ENCODE measurements at regions not wholly inside any gene's neighbourhood (a gene's known extent, or its start where the extent isn't known, plus 50 kb on each side); places are given as distances from the start of the nearest gene placed in this dataset.
"Not testable (repeated sequence)": the region's sequence is repeated elsewhere in the genome, so short reads cannot be mapped to it uniquely, and the experiment has no call there.

DNA sequence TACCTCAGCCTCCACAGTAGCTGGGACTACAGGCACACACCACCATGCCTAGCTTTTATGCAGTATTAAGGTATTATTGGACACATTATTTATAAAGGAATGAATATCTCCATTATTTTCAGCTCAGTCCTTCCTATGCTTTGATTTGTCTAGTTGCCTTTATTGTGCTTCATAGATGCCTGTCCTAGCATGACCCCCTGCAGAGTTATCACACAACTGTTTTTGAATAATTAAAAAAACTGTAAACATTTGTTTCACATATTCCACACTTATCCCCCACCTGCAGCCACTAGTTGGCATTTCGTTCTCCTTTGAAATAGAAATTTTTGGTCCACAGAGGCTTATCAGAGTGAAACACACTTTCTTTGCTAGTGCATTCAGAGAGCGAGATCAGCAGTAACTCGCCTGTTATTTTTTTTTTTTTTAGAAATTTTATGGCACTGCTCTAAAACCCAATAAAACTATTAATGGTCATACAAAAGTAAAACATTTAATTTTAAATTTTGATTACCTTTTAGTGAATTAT, 151.8 kb upstream of the RASA1 start:
- DNase-seq: no peak

DNA sequence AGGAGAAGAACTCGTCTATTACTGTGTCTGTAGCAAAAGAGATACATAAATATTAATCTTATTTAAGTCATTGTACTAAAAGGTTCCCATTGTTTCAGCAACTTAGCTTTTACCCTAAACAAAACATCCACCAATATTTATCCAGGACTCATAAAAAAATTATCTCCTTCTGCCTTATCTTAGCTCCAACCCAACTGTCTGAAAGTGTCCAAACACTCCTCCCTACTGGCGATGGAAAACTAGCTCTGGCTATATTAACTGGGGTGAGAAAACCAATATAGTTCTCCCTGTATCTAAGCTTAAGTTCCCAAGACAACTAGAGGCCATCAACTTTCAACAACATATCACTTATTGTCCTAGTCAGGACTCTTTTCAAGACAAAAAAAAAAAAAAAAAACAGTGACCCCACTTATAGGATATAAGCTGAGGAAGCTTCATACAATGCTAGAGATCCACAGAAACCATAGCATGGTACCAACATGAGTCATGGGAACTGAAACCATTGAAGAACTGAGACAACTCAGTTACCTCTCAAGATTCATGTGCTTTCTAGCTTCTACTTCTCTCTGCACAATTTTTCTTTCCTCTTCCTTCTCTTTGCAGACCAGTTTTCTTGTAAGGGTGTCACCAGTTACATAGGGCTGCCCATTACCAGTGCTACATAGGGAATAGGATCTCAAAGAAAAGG, 150.7 kb upstream of the RASA1 start:
- DNase-seq: no peak

DNA sequence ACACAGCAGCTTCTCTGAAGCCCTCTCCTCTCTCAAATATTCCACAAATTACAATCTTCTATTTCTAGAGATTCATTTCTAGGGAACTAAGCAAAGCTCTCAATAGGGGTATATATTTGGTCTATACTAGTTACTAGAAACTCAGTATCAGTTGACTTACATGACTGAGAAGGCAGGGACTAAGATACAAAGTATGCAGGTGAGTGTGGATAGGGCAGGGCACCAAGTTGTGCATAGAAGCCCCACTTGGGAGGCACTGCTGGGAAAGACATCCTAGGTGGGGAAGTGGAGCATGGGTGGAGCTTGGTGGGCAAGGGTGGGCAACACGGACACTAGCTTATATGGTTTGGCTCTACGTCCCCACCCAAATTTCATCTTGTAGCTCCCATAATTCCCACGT, 148.1 kb upstream of the RASA1 start:
- no peak for DNase-seq

DNA sequence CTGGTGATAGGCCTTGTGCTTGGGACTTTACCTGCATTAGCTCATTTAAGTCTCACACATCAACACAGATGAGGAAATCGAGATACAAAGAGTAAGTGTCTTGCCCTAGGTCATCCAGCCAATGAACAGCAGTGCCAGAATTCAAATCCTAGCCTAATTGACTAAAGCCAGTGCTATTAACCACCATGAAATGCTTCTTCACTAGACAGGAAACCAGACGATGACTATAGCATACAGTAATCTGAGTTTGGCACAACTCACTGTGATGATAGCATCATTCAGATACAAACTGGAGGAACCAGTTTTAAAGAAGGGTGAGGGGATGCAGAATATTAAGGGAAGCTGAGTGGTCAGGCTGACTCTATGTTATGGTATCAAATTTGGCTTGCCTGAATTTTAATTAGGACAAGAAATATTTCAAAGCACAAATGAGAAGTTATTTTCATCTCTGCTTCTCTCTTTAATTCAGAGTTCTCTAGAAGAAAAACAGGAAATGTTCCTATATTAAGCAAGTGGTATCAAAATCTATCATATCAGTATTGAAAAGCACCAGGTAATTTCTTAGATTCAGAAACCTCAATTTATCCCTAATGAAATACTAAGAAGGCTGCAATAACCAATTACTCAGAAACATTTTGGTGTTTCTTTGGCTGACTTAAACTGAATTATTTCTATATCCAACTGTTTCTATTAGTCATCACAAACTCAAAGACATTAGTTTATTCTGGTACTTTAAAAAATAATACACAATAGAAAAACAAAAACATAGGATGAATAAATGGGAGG, 147.0 kb upstream of the RASA1 start:
- peak; percentile 3 for DNase-seq

DNA sequence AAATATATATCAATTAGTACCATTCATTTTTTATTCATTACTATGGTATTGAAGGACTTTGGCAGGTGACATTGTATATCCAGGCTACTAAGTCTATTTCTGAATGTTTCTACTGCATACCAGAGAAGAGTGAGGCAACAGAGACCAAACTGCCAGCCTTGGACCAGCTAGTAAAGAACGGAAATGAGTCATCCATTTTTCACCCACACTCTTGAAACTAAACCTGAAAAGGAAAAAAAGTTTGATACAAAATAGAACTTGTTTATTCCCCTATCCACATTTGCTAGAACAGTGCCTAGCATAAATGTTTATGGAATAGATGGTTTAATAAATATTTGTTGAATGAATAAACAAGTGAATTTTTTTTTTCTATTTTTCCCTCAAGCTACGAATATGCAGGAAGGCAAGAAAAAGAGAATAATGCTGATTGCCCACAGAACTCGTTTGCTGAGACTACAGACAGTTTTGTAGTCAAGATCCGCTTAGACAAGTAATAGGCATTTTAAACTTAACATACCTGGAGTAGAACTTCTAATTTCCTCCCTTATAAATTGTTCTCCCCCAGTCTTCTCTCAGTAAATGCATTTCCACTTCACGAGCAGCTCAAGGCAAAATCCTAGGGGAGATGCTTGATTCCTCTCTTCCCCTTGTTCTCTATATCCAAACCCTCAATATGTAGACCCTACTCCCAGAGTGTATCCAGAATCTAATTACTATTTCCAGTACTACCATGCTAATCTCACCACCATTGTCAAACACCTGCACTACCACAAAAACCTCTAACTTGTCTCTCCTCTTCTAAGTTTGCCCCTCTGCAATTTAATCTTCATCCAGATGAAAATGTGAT, 146.2 kb upstream of the RASA1 start:
- DNase-seq: peak; percentile 30

DNA sequence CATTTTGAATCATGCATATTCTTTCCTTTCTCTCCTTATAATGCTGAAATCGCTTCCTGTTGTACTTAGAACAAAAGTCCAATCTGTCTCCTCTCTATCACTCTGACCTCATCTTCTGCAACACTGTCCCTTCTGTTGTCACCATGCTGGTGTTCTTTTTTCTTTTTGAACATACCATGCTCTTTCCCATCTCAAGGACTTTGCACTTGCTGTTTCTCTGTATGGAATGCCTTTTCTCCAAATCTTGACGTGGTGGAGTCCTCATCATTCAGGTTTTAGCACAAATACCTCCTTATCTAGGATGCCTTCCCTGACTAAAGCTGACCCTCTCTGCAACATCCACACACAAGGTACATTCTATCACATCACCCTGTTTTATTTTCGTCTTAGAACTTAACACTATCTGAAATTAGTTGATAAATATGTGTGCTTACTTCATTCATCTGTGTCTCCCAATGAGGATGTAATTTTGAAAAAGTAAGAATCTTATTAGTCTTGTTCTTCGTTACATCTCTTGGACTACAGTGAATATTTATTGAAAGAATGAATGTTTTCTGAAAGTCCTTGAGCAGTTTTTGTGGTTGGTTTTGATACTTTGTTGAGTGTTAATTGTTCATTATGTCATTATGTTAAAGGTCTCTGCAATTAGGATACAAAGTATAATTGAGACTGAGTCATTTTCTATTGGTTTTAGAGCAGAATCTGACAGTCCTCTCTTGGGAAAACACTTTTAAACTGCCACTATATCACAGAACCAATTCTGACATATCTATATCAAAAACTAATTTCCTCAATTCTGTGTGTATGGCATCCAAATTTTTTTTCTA, 145.3 kb upstream of the RASA1 start:
- no peak for DNase-seq

DNA sequence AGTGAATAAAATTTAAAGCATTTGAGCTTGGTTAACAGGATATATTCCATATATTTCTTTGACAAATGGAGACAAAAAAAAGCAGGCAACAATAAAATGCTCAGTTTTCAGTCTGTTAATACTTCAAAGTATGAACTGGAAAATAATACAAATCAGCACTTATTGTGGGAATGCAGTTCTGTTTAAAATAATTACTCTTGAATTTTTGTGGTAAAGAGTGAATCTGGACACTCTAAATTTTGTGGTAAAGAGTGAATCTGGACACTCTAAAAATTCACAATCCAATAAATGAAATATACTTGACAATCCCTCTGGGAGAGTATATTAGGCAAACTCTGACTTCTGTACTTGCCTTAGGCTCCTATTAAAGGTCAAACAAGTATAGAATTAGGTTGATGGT, 141.9 kb upstream of the RASA1 start:
- no peak for DNase-seq

DNA sequence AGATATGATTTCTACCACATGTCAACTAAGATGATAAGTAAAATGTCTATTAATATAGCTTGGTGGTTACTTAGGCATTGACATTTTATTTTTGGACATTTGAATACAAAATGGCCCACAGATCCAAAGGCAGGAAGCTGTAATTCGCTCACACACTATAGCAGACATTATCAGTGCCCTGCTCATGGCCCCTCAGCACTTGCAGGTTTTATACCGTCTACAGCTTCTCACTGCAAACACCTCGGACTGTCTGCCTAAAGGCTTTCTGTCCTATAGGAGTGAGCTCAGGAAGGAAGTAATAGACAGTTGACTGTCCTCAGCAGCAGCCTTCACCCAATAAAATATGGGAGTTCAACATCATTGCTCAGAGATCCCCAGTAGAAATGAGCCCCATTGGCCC, 140.8 kb upstream of the RASA1 start:
- no peak for DNase-seq

DNA sequence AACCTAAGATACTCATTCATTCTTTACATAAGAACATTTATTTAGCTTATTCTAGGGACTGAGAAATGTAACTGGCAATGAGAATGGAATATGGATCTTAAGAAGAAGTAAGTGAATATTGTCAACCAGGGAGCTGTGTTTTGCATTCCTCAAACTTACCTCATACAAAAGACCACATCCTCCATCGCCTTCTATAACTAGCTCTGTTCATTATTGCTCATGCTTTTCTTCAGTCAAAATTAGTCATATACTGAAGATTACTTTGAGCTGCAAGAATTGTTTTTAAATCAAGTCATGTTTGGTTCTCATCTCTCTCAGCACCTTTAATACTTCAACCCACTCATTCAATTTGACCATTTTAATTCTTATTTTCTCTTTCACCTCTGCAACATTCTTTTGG, 140.3 kb upstream of the RASA1 start:
- no peak for DNase-seq

DNA sequence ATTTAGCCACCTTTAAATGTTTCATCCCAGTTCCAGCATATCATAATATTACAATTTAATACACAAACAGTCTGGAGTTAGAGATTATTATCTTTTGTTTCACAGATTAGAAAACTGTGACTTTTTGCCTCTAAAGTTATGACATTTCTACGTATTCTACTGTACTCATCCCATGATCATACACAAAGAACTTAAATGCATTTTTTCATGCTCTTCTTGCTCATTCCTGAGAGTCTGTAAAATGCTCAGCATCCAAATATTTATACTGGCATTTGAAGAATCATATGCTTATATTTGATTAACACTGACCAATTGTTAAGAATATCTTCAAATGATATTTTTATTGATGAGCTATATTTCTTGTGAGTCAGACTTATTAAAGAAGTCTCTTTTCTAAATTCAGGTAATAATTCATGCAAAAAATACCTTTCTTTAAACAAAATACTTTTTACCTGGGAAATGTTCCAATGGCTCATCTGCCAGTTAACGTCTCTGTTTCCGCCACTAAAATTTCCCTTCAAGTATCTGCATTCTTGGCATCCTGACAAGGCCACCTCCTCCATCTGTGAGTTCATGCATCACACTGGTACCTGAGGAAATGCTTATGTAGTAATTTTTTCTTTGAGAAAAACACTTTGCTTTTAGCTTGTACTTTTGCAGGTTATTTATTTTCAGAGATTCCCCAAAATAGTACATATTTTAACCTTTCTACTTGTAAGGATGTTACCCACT, 139.6 kb upstream of the RASA1 start:
- DNase-seq: no peak

DNA sequence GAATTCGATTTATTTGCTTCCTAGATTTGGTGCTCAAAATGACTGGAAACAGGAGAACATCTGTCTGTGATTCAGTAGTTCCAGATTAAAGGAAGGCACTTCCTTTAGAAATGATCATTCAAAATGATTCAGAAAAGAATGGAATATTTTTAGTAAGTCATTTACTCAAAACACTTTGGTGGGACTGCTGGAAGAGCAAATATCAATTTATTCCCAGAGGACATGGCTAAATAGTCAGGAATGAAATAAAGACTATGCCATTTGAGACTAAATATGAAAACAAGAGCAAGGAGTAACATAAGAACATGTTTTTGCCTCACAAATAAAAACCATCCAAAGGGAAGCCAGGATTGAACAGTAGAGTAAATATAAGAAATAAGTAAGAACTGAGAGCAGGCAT, 138.6 kb upstream of the RASA1 start:
- no peak for DNase-seq

DNA sequence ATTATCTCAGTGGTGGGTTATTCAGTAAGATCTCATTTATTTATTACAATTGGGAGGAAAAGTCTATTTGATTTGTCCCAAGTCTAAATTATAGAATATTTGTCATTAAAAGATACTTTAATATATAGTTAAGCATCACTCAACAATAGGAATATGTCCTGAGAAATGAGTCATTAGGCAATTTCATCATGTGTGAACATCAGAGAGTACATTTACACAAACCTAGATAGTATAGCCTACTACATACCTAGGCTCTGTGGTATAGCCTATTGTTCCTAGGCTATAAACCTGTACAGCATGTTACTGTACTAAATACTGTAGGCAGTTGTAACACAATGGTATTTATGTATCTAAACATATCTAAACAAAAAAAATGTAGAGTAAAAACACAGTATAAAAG, 135.0 kb upstream of the RASA1 start:
- DNase-seq: no peak

DNA sequence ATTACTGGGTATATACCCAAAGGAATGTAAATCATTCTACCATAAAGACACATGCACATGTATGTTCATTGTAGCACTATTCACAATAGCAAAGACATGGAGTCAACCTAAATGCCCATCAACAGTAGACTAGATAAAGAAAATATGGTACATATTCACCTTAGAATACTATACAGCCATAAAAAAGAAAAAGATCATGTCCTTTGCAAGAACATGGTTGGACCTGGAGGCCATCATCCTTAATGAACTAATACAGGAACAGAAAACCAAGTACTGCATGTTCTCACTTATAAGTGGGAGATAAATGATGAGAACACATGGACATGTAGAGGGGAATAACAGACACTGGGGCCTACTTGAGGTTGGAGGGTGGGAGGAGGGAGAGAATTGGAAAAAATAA, 133.2 kb upstream of the RASA1 start:
- DNase-seq: not testable (repeated sequence)

DNA sequence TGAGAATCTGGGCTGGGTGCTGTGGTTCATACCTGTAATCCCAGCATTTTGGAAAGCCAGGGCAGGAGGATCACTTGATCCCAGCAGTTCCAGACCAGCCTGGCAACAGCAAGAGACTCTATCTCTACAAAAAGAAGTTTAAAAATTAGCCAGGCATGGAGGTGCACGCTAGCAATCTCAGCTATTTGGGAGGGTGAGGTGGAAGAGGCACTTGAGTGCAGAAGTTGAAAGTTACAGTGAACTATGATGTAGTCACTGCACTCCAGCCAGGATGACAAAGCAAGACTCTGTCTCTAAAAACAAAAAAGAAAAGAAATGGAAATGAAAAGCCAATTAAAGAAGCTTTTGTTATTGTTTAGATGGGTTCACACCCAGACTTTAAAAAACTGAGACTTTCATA, 131.6 kb upstream of the RASA1 start:
- DNase-seq: no peak

DNA sequence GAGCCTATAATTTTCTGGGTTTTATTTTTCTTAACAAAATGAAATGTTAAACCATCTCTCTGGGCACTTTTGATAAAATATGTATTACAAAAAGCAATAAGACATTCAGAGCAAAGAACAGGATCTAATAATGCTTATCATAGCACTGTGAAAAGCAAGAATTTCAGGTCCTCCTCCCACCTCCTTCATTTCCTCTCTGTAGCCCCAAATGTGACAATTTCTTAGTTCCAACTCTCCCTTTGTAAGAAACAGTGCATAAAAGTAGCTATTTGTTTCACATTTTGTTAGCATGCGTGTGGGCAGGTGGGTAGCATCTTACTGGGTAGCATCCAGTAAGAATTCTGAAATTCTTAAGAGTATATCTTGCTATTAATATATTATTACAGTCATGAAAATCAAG, 130.9 kb upstream of the RASA1 start:
- no peak for DNase-seq

DNA sequence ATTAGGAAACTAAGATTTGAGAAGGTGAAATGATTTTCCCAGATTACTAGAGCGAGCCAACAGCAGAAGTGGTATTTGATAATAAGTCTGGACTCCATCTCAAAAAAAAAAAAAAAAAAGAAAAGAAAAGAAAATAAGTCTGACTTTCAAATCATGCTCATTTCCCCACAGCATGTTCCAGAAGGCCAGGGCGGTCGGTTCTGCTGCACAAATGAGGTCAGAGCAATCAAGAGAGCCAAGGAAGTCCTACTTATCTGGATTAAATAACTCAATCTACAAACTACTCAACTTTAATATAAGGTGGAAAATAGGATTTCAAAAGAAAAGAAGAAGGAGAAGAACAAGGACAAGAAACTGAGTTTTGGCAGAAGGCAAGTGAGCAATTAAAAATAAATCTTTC, 130.4 kb upstream of the RASA1 start:
- DNase-seq: no peak

DNA sequence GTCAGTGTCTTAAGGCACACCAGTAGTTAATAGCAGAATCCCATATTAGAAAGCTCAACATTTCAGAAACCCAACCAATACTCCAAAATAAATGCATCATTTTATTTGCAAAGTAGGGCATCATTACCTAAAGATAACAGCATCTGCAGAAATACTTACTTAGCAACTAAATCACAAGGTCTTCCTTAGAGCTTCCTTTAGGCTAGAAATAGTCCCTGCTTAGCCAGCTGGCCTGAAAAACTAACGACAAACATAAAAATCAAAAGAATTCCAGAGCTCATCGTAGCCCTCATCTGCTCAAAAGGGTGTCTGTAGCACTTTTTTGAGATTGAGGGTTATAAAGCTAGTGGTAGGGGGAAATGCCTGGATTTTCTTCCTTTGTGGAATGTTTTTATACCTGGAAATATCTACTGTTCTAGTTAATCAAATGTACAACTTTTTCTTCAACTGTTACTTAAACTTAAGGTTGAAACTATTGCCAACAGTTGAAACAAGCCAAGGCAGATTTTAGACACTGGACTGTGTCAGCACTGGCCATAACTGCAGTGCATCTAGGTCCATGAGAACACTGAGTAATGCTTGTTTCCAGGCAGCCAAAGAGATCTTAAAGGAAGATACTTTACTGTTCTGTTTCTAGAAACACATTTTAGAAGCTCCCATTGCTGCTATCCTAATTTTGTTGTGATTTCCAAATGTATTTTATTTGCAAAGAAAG, 129.4 kb upstream of the RASA1 start:
- DNase-seq: no peak

DNA sequence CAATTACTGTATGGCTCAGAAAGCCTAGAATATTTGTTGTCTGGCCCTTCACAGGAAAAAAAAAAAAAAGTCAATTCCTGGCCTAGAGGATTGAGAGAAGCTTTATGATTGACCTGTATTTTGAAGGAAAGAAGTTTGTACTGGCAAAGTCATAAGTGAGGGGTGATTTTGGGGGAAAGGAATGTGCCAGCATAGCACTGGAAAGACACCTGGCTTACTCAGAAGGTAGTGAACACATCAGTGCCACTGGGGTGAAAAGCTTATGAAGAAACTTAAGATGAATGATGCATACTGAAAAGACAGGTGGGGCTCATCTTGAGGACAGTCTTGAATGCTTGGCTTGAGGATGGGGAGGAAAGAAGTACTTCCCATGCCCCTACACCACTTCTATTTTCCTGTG, 127.9 kb upstream of the RASA1 start:
- no peak for DNase-seq

DNA sequence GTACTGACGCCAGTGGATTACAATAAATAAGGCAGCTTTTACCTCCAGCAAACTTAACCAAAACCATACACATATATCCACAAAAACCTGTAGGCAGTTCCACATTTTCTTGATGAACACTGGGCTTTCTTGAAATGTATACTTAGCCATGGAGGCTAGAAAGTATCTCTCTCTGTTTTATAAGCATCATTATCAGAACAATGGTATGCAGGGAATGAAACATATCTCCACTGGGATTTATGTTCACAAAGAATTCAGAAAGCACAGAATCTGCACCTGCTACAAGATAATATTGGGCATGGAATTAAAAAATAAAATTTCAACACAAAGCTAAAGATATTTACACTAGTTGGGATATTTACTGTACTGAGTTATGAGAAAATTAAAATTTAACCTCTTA, 126.1 kb upstream of the RASA1 start:
- no peak for DNase-seq

DNA sequence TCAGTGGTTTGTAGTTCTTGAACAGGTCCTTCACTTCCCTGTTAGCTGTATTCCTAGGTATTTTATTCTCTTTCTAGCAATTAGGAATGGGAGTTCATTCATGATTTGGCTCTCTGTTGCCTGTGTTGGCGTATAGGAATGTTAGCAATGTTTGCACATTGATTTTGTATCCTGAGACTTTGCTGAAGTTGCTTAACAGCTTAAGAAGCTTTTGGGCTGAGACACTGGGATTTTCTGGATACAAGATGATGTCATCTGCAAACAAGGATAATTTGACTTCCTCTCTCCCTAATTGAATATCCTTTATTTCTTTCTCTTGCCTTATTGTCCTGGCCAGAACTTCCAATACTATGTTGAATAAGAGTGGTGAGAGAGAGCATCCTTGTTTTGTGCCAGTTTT, 121.8 kb upstream of the RASA1 start:
- not testable (repeated sequence) for DNase-seq

DNA sequence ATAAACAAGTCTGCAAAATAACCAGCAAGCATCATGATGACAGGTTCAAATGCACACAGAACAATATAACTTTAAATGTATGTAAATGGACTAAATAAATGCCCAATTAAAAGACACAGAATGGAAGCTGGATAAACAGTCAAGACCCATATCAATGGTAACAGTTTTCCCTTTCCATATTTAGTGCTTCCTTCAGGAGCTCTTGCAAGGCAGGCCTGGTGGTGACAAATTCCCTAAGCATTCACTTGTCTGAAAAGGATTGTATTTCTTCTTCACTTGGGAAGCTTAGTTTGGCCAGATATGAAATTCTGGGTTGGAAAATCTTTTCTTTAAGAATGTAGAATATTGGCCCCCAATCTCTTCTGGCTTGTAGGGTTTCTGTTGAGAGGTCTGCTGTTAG, 120.2 kb upstream of the RASA1 start:
- no peak for DNase-seq
